ENCODE measurements at regions not wholly inside any gene's neighbourhood (a gene's known extent, or its start where the extent isn't known, plus 50 kb on each side); places are given as distances from the start of the nearest gene placed in this dataset.

DNA sequence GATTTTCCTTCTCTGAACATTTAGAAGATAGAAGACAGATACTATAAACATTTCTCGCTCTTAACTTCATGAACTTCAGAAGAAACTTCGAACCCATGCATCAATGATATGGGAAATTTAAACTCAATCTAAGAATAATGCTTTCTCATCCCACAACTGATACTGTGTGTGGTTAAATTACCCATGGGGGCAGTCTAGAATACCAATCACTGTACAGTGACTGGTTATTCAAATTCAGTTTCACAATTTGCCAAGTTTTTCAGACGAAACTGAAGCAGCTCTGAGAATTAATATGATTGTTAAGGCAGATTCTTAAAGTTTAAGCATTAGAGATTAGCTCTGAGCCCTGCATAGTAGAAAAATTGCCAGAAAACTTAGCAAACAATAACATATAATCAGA is 431.0 kb downstream of the SH3GL2 start:
- Histone ChIP-seq H3K9me3 (no peaks in the 10 kb centered on the region), H3K27ac (no peak overlapping the region), H3K4me1 (no peaks in the 10 kb centered on the region), H3K36me3 (no peaks in the 10 kb centered on the region), H3K4me3 (no peak overlapping the region), H3K27me3 (no peaks in the 10 kb centered on the region)
- DNase-seq (no peak), ATAC-seq (no peak)
- TF ChIP-seq CTCF (IDR thresholded peaks at IDR 0.05 in 4 of 5, conservative IDR thresholded peaks at IDR 0.05 in 1 of 5) (no peak), POLR2A (IDR thresholded peaks at IDR 0.05) (no peak)
- in situ Hi-C loops (cut with MboI; ENCODE audit: low sequenced_read_pairs in 4 of 4) (loop anchor here in 1 of 4 donors (25.0 kb wide), 1 partner anchor 98 kb away; no protein-coding TSS in a partner anchor), intact Hi-C loops (cut with DNase I; ENCODE audit: low total_unique reads) (no loop called here)

- H3K4me3 ChIP-seq: no peak overlapping the region
- intact Hi-C loops (cut with DNase I; ENCODE audit: low total_unique reads) (no loop called here), in situ Hi-C loops (cut with MboI; ENCODE audit: low sequenced_read_pairs in 4 of 4) (loop anchor here in 1 of 4 donors (25.0 kb wide), 1 partner anchor 98 kb away; no protein-coding TSS in a partner anchor)
- H3K4me1 ChIP-seq: no peaks in the 10 kb centered on the region
- ATAC-seq: no peak
- H3K9me3 ChIP-seq: no peaks in the 10 kb centered on the region
- no peak for DNase-seq
- H3K27ac ChIP-seq: no peak overlapping the region
- H3K27me3 ChIP-seq: no peaks in the 10 kb centered on the region
- H3K36me3 ChIP-seq: no peaks in the 10 kb centered on the region
- TF ChIP-seq CTCF (IDR thresholded peaks at IDR 0.05 in 4 of 5, conservative IDR thresholded peaks at IDR 0.05 in 1 of 5) (no peak), POLR2A (IDR thresholded peaks at IDR 0.05) (no peak)
Measured at GRCh38 chr9:18010492-18010891, 431.6 kb downstream of the SH3GL2 start.

DNA sequence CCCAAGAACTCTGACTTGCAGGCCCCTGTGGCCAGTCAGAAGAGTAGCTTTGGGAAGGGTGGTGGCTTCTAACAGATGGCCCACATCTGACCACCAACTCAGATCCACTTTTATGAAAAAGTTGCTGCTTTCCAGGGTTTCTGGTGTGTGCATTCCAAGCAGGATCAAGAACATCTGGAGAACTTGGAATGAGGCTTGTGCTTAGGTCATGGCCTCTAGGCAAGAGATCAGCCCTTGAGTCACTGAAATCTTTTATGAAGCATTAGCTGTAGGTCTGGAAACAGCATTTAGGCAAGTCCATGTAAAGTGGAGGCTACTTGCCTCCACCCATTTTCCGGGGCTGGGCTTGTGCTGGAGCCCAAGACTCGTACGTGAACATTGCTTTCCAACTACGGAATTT is 433.3 kb downstream of the SH3GL2 start:
- H3K4me1 ChIP-seq: no peaks in the 10 kb centered on the region
- no peaks in the 10 kb centered on the region for H3K36me3 ChIP-seq
- TF ChIP-seq CTCF (IDR thresholded peaks at IDR 0.05 in 4 of 5, conservative IDR thresholded peaks at IDR 0.05 in 1 of 5) (no peak), POLR2A (IDR thresholded peaks at IDR 0.05) (no peak)
- no peak for ATAC-seq
- no peaks in the 10 kb centered on the region for H3K27me3 ChIP-seq
- H3K27ac ChIP-seq: no peak overlapping the region
- no peak for DNase-seq
- in situ Hi-C loops (cut with MboI; ENCODE audit: low sequenced_read_pairs in 4 of 4): loop anchor here in 1 of 4 donors (25.0 kb wide), 1 partner anchor 100 kb away; no protein-coding TSS in a partner anchor
- H3K4me3 ChIP-seq: no peak overlapping the region
- intact Hi-C loops (cut with DNase I; ENCODE audit: low total_unique reads): no loop called here
- H3K9me3 ChIP-seq: no peaks in the 10 kb centered on the region

- H3K27ac ChIP-seq: no peak overlapping the region
- DNase-seq: no peak
- ATAC-seq: no peak
- H3K4me3 ChIP-seq: no peak overlapping the region
- no peaks in the 10 kb centered on the region for H3K4me1 ChIP-seq
- TF ChIP-seq CTCF (IDR thresholded peaks at IDR 0.05 in 4 of 5, conservative IDR thresholded peaks at IDR 0.05 in 1 of 5) (no peak), POLR2A (IDR thresholded peaks at IDR 0.05) (no peak)
- in situ Hi-C loops (cut with MboI; ENCODE audit: low sequenced_read_pairs in 4 of 4): loop anchor here in 1 of 4 donors (25.0 kb wide), 1 partner anchor 102 kb away; no protein-coding TSS in a partner anchor
- H3K36me3 ChIP-seq: no peaks in the 10 kb centered on the region
- no peaks in the 10 kb centered on the region for H3K27me3 ChIP-seq
- no peaks in the 10 kb centered on the region for H3K9me3 ChIP-seq
- intact Hi-C loops (cut with DNase I; ENCODE audit: low total_unique reads): no loop called here
Measured at GRCh38 chr9:18014556-18014955, 435.7 kb downstream of the SH3GL2 start.

- Histone ChIP-seq H3K9me3 (no peaks in the 10 kb centered on the region), H3K27ac (no peak overlapping the region), H3K27me3 (no peaks in the 10 kb centered on the region), H3K4me3 (no peak overlapping the region), H3K4me1 (no peaks in the 10 kb centered on the region), H3K36me3 (no peaks in the 10 kb centered on the region)
- TF ChIP-seq CTCF (IDR thresholded peaks at IDR 0.05 in 4 of 5, conservative IDR thresholded peaks at IDR 0.05 in 1 of 5) (no peak), POLR2A (IDR thresholded peaks at IDR 0.05) (no peak)
- intact Hi-C loops (cut with DNase I; ENCODE audit: low total_unique reads): no loop called here
- DNase-seq (no peak), ATAC-seq (no peak)
- in situ Hi-C loops (cut with MboI; ENCODE audit: low sequenced_read_pairs in 4 of 4): loop anchor here in 1 of 4 donors (25.0 kb wide), 1 partner anchor 103 kb away; no protein-coding TSS in a partner anchor
Measured at GRCh38 chr9:18015116-18015515, 436.2 kb downstream of the SH3GL2 start.
